Right hindlimb (tissue), 1 donor: ENCODE measurements at regions not wholly inside any gene's neighbourhood (a gene's known extent, or its start where the extent isn't known, plus 50 kb on each side); places are given as distances from the start of the nearest gene placed in this dataset.
"Not testable (repeated sequence)": the region's sequence is repeated elsewhere in the genome, so short reads cannot be mapped to it uniquely, and the experiment has no call there.

Source experiments
- DNase-seq: peaks from one replicate; pipeline ENCODE4 v3.0.0-alpha.2; 2018

GRCh38 chrX:124238268-124238667 lies 94.2 kb upstream of the TEX13D start:
- DNase-seq = no peak

- DNase-seq = no peak
Measured at GRCh38 chrX:124239324-124239723, 93.1 kb upstream of the TEX13D start.

DNA sequence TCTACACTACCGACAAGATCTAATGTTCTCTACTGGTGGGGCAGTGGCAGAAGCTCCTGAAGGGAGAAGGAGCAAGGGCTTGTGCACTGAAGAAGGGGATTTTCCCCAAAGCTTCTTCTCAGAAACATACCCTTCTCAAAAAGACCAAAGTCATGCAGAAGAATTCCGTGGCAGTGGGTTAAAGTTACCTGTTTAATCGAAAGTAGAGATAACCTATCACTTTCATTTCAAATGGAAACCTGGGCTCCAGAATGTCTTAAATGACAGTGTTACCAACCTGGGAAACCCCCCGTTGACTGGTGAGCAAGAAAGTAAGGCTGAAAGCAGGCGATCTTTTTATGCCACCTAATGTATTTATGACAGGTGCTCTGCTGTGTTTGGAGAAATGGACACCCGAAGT lies 92.5 kb upstream of the TEX13D start:
- DNase-seq = no peak

- DNase-seq = no peak
Measured at GRCh38 chrX:124240422-124240821, 92.0 kb upstream of the TEX13D start.

- DNase-seq = no peak
Measured at GRCh38 chrX:124242131-124242530, 90.3 kb upstream of the TEX13D start.

DNA sequence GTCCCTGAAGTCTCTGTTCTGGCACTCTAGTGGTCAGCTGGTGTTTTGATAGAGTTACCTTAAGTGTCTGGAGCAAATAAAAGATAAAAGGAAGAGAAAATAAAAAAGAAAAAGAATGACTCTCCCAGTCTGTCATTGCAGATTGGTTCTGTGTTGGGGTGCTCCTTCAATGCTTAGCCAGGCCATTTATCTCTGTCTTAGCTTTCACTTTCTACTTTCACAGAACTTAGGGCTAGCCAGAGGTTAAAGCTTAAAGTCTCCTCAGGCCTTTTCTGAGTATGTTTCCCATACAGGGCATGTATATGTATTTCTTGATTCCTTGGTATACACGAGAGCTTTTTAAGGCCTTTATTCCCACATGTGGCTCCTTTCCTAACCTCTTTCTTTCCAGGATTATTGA lies 83.1 kb upstream of the TEX13D start:
- DNase-seq = no peak

DNA sequence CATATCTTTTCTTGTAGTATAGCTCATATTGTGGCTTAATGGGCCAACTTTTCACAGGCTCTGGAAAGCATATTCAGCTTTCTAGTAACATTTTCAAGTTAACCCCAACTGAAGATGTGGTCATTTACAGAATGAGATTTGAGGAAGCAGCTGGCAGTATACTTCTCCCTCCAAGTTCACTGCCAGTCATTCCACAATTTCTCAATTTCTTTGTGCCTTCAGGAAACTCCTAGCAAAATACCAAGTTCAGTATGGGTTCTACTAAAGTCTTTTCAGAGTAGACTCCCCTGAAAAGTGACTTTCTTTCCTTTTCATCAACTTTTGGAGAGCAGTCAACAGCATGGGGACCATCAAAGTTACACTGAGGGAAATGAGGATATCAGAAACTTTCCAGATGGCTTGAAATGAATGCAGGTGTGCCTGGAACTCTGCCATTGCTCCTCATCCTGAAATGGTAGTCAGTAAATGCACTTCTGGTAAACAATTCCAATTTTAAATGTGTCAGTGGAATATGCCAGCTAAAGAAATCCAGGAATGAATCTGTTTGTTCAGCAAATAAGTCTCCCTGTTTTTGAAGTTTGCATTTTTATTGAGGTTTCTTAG lies 81.5 kb upstream of the TEX13D start:
- no peak for DNase-seq

DNA sequence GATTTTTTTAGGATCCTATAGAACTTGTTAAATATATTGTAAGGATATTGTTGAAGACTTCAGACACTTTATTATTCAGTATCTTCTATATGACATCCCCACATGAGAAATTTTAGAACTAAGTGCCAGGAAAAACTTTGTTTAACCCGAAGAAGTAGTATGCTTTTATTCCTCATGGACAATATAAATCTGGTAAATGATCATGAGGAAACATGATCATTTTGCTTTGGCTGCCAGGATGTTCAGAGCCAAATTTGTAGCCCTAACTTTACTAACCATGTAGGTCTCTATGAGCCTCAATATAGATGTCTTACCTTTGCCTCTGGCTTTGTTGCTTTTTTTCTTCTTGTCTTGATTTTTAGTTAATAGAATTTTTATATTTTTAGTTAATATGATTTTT lies 77.8 kb upstream of the TEX13D start:
- DNase-seq = no peak

DNA sequence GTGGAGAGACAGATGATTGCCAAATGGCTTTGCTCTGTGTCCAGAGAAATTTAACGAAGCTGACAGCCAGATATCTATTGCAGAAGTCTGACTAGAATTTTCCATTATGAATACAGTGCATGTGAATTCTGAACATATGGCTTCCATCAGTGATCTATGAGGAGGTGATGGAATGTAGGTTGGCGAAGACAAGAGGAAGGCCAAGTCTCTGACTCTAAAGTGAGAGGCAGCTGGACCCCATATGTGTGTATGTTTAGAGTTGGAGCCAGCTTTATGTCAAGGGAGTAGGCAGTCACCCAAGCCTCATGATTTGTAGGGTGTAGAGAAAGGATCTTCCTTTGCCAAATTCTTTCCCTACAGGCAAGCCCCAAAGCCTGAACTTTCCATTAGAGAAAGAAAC lies 76.2 kb upstream of the TEX13D start:
- peak; percentile 89 for DNase-seq

DNA sequence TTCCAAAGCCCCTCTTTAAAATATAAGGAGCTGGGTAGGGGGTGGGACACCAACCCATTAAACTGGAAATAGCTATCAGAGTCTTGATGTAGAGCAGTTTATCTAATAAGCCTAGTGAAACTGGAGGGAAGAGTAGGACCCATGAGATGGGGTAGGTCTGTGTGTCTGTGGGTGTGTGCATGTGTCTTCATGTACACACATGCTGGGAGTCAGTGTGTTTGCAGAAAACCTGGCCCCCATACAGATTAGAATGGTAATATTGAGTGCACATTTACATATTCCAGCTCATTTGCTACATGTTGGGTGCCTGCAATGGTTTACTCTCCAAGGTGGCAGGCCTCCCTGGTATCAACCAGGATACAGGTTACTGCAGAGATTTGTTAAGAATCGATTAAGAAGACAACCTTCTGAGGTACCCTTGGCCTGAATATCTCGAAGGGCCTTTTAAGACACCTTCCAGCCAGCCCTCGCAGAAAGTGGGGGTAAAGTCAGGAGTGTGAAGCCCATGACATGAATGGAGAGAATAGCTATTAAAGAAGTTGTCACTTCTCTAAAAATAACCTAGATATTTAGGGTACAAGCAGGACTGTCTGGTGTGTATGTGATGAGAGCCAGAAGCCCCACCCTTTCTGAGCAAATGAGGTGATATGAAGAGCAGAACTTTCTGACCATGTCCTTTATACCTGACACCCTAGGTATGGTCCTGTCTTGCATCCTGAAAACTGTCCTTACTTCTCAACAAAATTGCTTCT lies 75.7 kb upstream of the TEX13D start:
- DNase-seq = no peak

DNA sequence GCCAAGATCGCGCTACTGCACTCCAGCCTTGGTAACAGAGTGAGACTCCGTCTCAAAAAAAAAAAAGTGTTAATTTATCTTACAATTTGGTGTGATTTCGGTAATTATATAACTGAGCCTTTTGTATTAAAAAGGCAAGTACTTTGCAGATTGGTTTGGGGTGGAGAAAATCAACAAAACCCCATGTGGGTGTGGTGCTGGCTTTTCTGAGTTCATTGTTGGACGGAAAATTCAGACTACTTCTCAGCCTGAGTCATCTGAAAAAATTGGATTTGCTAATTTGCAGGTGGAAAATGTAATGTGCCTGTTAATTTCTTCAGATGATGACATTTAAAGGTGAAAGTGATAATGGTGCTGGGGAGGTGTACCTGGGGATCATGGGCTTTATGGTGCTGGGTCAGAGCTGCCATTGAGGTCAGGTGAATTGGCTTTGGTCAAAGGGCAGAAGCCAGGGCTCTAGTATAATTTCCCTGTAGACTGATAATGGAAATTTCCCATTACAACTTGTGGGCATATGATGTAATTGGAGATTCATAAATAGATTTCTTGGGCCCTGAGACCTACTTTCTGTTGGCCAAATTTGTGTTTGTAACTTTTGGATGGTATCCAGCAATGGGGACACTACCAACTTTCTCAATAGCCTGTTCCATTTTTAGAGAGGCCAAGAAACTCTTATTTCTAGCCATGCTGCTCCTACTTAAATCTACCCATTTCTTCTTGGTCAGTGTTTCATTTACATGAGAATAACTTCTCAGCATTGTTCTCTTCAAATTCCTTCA lies 74.3 kb upstream of the TEX13D start:
- no peak for DNase-seq

DNA sequence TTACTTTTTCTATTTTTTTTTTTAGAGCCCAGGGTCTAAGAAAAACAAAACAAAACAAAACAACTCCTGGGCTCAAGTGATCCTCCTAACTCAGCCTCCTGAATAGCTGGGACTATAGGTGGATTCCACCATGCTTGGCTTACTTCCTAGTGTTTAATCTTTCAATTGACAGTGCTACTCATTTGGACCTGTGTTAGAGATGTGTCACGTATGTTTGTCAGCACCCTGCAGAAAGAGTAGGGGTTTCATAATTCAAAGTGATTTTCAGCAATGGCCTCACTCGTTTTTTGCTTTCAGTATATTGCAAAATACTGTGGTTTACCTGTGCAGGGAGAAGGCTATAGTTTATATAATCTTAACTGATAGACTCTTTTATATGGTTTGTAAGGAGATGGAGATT lies 71.6 kb upstream of the TEX13D start:
- no peak for DNase-seq

DNA sequence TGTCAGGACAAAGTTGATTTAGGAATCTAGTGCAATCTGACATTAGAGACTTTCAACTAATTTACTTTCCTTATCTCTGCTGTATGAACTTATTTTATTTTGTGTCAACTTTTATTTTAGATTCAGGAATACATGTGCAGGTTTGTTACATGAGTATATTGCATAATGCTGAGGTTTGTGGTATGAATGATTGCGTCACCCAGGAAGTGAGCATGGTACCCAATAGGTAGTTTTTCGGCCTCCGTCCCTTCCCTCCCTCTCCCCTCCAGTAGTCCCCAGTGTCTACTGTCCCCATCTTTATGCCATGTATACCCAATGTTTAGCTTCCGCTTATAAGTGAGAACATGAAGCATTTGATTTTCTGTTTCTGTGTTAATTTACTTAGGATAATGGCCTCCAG lies 68.7 kb upstream of the TEX13D start:
- DNase-seq = no peak

GRCh38 chrX:124268099-124268498 lies 64.4 kb upstream of the TEX13D start:
- no peak for DNase-seq

GRCh38 chrX:124269881-124270280 lies 62.6 kb upstream of the TEX13D start:
- peak; percentile 30 for DNase-seq

GRCh38 chrX:124271599-124271998 lies 60.9 kb upstream of the TEX13D start:
- DNase-seq = not testable (repeated sequence)

DNA sequence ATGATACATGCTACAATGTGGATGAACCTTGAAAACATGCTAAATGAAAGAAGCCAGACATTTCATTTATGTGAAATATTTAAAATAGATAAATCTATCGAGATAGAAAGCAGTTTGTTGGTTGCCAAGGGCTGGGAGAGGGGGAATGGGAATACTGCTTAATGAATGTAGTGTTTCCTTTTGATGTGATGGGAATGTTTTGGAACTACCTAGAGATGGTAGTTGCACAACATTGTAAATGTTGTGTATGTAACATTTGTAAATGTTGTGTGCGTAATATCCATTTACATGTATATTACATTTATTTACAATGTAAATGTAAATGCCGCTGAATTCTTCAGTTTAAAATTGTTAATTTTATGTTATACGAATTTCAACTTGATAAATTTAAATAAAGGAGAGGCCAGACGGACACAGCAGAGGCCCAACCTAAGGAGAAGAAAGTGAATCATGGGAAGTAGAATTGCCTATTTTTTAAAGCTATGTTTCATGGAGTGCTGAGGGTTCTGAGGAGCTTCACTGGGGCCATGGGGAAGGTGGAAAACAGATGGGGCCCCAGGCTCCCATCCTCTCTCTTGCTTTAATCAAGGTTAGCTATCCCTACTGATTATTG lies 60.0 kb upstream of the TEX13D start:
- DNase-seq = no peak

DNA sequence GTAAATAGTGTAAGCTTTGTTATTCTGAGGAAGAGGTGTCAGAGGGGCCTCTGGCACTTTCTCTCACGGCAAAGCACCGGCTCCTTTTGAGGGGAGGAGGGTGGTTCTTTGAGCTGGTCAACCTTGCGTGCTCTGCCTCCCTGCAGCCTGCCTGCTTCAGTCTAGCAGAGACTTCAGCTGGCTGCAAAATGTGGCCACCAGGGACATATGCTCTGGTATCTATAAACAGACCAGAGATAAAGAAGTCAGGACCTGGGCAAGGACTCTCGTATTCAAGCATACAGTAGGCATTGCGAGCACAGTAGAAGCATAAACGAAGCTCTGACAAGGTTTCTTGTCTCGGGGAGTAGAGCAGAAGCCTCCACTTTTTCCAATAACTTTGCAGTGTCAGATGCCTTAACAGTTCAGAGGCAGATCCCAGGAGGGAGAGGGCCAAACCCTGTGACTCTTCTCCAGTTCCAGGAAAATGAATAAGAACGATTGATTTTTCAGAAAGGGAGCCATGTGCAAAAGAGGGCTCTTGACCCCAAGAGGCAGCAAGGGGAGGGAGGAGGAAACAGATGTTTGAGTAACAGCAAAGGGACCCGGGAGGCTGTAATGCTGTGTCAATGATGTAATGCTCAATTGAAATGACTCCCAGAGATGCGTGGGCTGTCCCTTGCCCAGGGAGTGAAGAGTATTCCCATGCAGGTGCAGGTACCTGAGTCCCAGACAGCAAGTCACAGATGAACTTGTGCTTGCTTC lies 57.9 kb upstream of the TEX13D start:
- DNase-seq = peak; percentile 77

- no peak for DNase-seq
Measured at GRCh38 chrX:124275182-124275894, 57.1 kb upstream of the TEX13D start.

DNA sequence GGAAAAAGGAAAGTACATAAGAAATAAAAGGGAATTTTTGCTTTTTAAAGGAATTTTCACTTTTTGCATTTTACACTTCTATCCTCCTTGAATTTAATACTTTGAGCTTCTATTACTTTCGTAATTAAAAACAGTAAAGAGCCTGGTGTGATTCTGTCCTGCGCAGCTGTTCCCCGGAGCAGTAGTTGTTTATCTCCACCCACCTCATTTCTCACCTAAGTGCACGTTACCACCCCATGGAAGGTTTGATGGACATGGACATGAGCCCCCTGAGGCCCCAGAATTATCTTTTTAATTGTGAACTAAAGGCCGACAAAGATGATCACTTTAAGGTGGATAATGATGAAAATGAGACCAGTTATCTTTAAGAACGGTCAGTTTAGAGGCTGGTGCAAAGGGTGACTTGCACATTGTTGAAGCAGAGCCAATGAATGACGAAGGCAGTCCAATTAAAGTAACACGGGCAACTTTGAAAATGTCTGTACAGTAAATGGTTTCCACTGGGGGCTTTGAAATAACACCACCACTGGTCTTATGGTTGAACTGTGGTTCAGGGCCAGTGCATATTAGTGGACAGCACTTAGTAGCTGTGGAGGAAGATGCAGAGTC lies 52.1 kb upstream of the TEX13D start:
- DNase-seq = no peak

DNA sequence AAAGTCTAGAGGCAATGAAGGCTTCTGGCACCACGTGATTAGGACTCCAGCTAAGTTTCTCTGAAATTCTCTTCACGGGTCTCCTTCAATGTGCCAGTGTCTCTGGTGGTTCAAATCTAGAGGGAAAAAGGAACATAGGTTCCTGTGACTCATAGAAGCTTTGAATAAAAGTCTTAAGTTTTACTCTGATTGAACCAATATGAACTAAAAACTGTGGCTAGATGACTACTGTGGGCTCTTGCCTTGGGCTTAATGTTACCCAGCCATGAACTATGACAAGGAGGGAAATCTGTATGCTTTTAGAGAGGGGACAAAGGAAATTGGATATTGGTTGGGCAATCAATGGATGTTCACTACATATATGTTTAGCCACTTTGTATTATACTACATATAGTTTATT lies 49.9 kb upstream of the TEX13D start:
- no peak for DNase-seq
